GM21619 (cell line): ENCODE measurements at regions not wholly inside any gene's neighbourhood (a gene's known extent, or its start where the extent isn't known, plus 50 kb on each side); places are given as distances from the start of the nearest gene placed in this dataset.

Source experiments
- ATAC-seq: cut with Tn5 transposase; IDR thresholded peaks from one replicate; pipeline ENCODE4 v1.9.1; 2021; ENCODE audit not compliant: unreplicated experiment

- no peak for ATAC-seq
Measured at GRCh38 chr19:31910224-31910623, 435.2 kb upstream of the ZNF507 start.

GRCh38 chr19:31911577-31911976 is 433.8 kb upstream of the ZNF507 start:
- ATAC-seq = no peak

GRCh38 chr19:31913103-31913661 is 432.2 kb upstream of the ZNF507 start:
- no peak for ATAC-seq

- no peak for ATAC-seq
Measured at GRCh38 chr19:31930401-31930800, 415.0 kb upstream of the ZNF507 start.

GRCh38 chr19:31937983-31938382 is 407.4 kb upstream of the ZNF507 start:
- no peak for ATAC-seq

- ATAC-seq = no peak
Measured at GRCh38 chr19:31938675-31939074, 406.7 kb upstream of the ZNF507 start.

GRCh38 chr19:31940396-31940795 is 405.0 kb upstream of the ZNF507 start:
- no peak for ATAC-seq

- no peak for ATAC-seq
Measured at GRCh38 chr19:31943191-31943661, 402.2 kb upstream of the ZNF507 start.

- ATAC-seq = no peak
Measured at GRCh38 chr19:31943778-31944177, 401.6 kb upstream of the ZNF507 start.

GRCh38 chr19:31944326-31944725 is 401.1 kb upstream of the ZNF507 start:
- no peak for ATAC-seq

GRCh38 chr19:31946491-31946890 is 398.9 kb upstream of the ZNF507 start:
- ATAC-seq = no peak

- ATAC-seq = no peak
Measured at GRCh38 chr19:31947436-31948115, 397.8 kb upstream of the ZNF507 start.

- no peak for ATAC-seq
Measured at GRCh38 chr19:31952693-31953092, 392.7 kb upstream of the ZNF507 start.

GRCh38 chr19:31955061-31955460 is 390.3 kb upstream of the ZNF507 start:
- no peak for ATAC-seq

GRCh38 chr19:31955884-31956283 is 389.5 kb upstream of the ZNF507 start:
- no peak for ATAC-seq

GRCh38 chr19:31956771-31957392 is 388.5 kb upstream of the ZNF507 start:
- ATAC-seq = no peak

- ATAC-seq = no peak
Measured at GRCh38 chr19:31957711-31958110, 387.7 kb upstream of the ZNF507 start.

GRCh38 chr19:31959527-31960018 is 385.8 kb upstream of the ZNF507 start:
- no peak for ATAC-seq

GRCh38 chr19:31960474-31960873 is 384.9 kb upstream of the ZNF507 start:
- no peak for ATAC-seq

- ATAC-seq = no peak
Measured at GRCh38 chr19:31961191-31961590, 384.2 kb upstream of the ZNF507 start.

GRCh38 chr19:31961667-31962066 is 383.7 kb upstream of the ZNF507 start:
- ATAC-seq = no peak

- ATAC-seq = no peak
Measured at GRCh38 chr19:31962561-31962996, 382.8 kb upstream of the ZNF507 start.
